PC-3 (cell line): ENCODE measurements at regions not wholly inside any gene's neighbourhood (a gene's known extent, or its start where the extent isn't known, plus 50 kb on each side); places are given as distances from the start of the nearest gene placed in this dataset.

ENCODE experiments used
- CTCF ChIP-seq: fragments of 300-600 bp; sonication (generic); conservative IDR thresholded peaks from 2 replicates; pipeline ENCODE4 v1.5.1; 2017; ENCODE audit warnings: antibody characterized with exemption, low read depth, mild to moderate bottlenecking, low read length
- EZH2 ChIP-seq: fragments of 300-600 bp; sonication (generic); IDR thresholded peaks from one replicate; pipeline ENCODE4 v1.6.1; 2017; ENCODE audit warnings: antibody characterized with exemption, mild to moderate bottlenecking, low read length; ENCODE audit not compliant: unreplicated experiment
- EZH2phosphoT487 ChIP-seq: fragments of 300-600 bp; sonication (generic); IDR thresholded peaks from 2 replicates; pipeline ENCODE4 v1.6.1; 2018; ENCODE audit warnings: mild to moderate bottlenecking, antibody characterized with exemption, low read length, borderline replicate concordance

- TF ChIP-seq CTCF (no peak), EZH2 (no peak), EZH2phosphoT487 (no peak)
Observed at GRCh38 chr21:32962268-32962667, 63.5 kb upstream of the OLIG2 start.
